ENCODE measurements at regions not wholly inside any gene's neighbourhood (a gene's known extent, or its start where the extent isn't known, plus 50 kb on each side); places are given as distances from the start of the nearest gene placed in this dataset.

DNA sequence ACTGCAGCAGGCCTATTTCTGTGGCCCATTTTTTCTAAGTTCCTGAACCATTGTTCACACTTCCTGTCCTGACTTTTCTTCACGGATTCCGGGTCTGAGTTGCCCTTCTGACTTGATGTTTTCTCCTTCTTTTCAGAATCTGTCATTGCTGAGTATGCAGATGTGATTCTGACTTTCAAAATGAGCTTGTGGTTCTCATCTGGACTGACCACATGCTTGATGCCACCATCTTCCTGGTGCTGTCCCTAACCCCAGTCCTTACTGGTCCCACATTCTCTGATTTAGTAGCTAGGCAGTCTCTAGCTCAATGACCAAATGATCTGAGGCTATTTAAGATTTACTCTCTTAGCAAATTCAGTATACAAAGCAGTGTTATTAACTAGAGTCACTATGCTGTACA is 822.3 kb upstream of the TENM3 start:
- TF ChIP-seq, protein P1, sequence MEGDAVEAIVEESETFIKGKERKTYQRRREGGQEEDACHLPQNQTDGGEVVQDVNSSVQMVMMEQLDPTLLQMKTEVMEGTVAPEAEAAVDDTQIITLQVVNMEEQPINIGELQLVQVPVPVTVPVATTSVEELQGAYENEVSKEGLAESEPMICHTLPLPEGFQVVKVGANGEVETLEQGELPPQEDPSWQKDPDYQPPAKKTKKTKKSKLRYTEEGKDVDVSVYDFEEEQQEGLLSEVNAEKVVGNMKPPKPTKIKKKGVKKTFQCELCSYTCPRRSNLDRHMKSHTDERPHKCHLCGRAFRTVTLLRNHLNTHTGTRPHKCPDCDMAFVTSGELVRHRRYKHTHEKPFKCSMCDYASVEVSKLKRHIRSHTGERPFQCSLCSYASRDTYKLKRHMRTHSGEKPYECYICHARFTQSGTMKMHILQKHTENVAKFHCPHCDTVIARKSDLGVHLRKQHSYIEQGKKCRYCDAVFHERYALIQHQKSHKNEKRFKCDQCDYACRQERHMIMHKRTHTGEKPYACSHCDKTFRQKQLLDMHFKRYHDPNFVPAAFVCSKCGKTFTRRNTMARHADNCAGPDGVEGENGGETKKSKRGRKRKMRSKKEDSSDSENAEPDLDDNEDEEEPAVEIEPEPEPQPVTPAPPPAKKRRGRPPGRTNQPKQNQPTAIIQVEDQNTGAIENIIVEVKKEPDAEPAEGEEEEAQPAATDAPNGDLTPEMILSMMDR (IDR thresholded peaks at IDR 0.05; ENCODE audit: insufficient read depth, low read length), result no peak
- no peak for TF ChIP-seq SPI1 (IDR thresholded peaks at IDR 0.05; ENCODE audit: borderline replicate concordance, low read depth)
- TF ChIP-seq POLR2AphosphoS5 (IDR thresholded peaks at IDR 0.05; ENCODE audit: low read depth), result no peak

Measured in HL-60 (cell line).